ENCODE measurements at regions not wholly inside any gene's neighbourhood (a gene's known extent, or its start where the extent isn't known, plus 50 kb on each side); places are given as distances from the start of the nearest gene placed in this dataset.

- no peaks in the 10 kb centered on the region for H3K27me3 Mint-ChIP-seq (ENCODE audit: unreplicated experiment)
- DNase-seq, result no peak
- no peaks in the 10 kb centered on the region for H3K9me3 Mint-ChIP-seq (ENCODE audit: unreplicated experiment)
- no peaks in the 10 kb centered on the region for H3K4me1 Mint-ChIP-seq (ENCODE audit: low read depth, unreplicated experiment)
- no peak overlapping the region for H3K4me3 Mint-ChIP-seq (ENCODE audit: unreplicated experiment)
- no peak overlapping the region for H3K27ac Mint-ChIP-seq (ENCODE audit: unreplicated experiment)
- TF ChIP-seq CTCF (IDR thresholded peaks at IDR 0.05; ENCODE audit: partially characterized antibody, unreplicated experiment), result no peak
- no peaks in the 10 kb centered on the region for H3K36me3 Mint-ChIP-seq (ENCODE audit: unreplicated experiment)
These were observed 91.4 kb upstream of the ACO1 start for GRCh38 chr9:32293091-32293490.

GRCh38 chr9:32294106-32294505 is 90.3 kb upstream of the ACO1 start:
- no peaks in the 10 kb centered on the region for H3K27me3 Mint-ChIP-seq (ENCODE audit: unreplicated experiment)
- no peaks in the 10 kb centered on the region for H3K36me3 Mint-ChIP-seq (ENCODE audit: unreplicated experiment)
- no peak overlapping the region for H3K4me3 Mint-ChIP-seq (ENCODE audit: unreplicated experiment)
- H3K9me3 Mint-ChIP-seq (ENCODE audit: unreplicated experiment), result no peaks in the 10 kb centered on the region
- TF ChIP-seq CTCF (IDR thresholded peaks at IDR 0.05; ENCODE audit: partially characterized antibody, unreplicated experiment), result no peak
- no peak for DNase-seq
- no peaks in the 10 kb centered on the region for H3K4me1 Mint-ChIP-seq (ENCODE audit: low read depth, unreplicated experiment)
- H3K27ac Mint-ChIP-seq (ENCODE audit: unreplicated experiment), result no peak overlapping the region

GRCh38 chr9:32300373-32300772 is 84.1 kb upstream of the ACO1 start:
- H3K9me3 Mint-ChIP-seq (ENCODE audit: unreplicated experiment), result peaks cover 2% of the 10 kb centered on the region
- no peak overlapping the region for H3K27ac Mint-ChIP-seq (ENCODE audit: unreplicated experiment)
- no peaks in the 10 kb centered on the region for H3K4me1 Mint-ChIP-seq (ENCODE audit: low read depth, unreplicated experiment)
- H3K36me3 Mint-ChIP-seq (ENCODE audit: unreplicated experiment), result no peaks in the 10 kb centered on the region
- no peak overlapping the region for H3K4me3 Mint-ChIP-seq (ENCODE audit: unreplicated experiment)
- DNase-seq, result no peak
- no peak for TF ChIP-seq CTCF (IDR thresholded peaks at IDR 0.05; ENCODE audit: partially characterized antibody, unreplicated experiment)
- no peaks in the 10 kb centered on the region for H3K27me3 Mint-ChIP-seq (ENCODE audit: unreplicated experiment)

GRCh38 chr9:32304495-32304894 is 79.9 kb upstream of the ACO1 start:
- Mint-ChIP-seq H3K4me3 (ENCODE audit: unreplicated experiment) (no peak overlapping the region), H3K4me1 (ENCODE audit: low read depth, unreplicated experiment) (peaks cover 3% of the 10 kb centered on the region), H3K27ac (ENCODE audit: unreplicated experiment) (no peak overlapping the region), H3K36me3 (ENCODE audit: unreplicated experiment) (no peaks in the 10 kb centered on the region), H3K9me3 (ENCODE audit: unreplicated experiment) (peaks cover 2% of the 10 kb centered on the region), H3K27me3 (ENCODE audit: unreplicated experiment) (no peaks in the 10 kb centered on the region)
- no peak for DNase-seq
- TF ChIP-seq CTCF (IDR thresholded peaks at IDR 0.05; ENCODE audit: partially characterized antibody, unreplicated experiment), result no peak

- DNase-seq, result no peak
- TF ChIP-seq CTCF (IDR thresholded peaks at IDR 0.05; ENCODE audit: partially characterized antibody, unreplicated experiment), result no peak
- Mint-ChIP-seq H3K4me3 (ENCODE audit: unreplicated experiment) (no peak overlapping the region), H3K9me3 (ENCODE audit: unreplicated experiment) (peaks cover 2% of the 10 kb centered on the region), H3K27ac (ENCODE audit: unreplicated experiment) (no peak overlapping the region), H3K36me3 (ENCODE audit: unreplicated experiment) (no peaks in the 10 kb centered on the region), H3K27me3 (ENCODE audit: unreplicated experiment) (no peaks in the 10 kb centered on the region), H3K4me1 (ENCODE audit: low read depth, unreplicated experiment) (peaks cover 3% of the 10 kb centered on the region)
These were observed 78.4 kb upstream of the ACO1 start for GRCh38 chr9:32306006-32306405.
